GM19372 (cell line): ENCODE measurements at regions not wholly inside any gene's neighbourhood (a gene's known extent, or its start where the extent isn't known, plus 50 kb on each side); places are given as distances from the start of the nearest gene placed in this dataset.

Experiments
- ATAC-seq: cut with Tn5 transposase; IDR thresholded peaks from one replicate; pipeline ENCODE4 v1.9.1; 2021; ENCODE audit warnings: mild to moderate bottlenecking, low read depth, moderate library complexity; ENCODE audit not compliant: unreplicated experiment

- no peak for ATAC-seq
Measured at GRCh38 chr3:170785454-170785853, 84.5 kb downstream of the RPL22L1 start.

- no peak for ATAC-seq
Measured at GRCh38 chr3:170784406-170784805, 85.6 kb downstream of the RPL22L1 start.

- no peak for ATAC-seq
Measured at GRCh38 chr3:170780955-170781354, 89.0 kb downstream of the RPL22L1 start.

- ATAC-seq: no peak
Measured at GRCh38 chr3:170780471-170780870, 89.5 kb downstream of the RPL22L1 start.

- ATAC-seq: no peak
Measured at GRCh38 chr3:170778240-170779217, 91.5 kb downstream of the RPL22L1 start.

GRCh38 chr3:170777564-170777926, 92.5 kb downstream of the RPL22L1 start:
- no peak for ATAC-seq

- ATAC-seq: no peak
Measured at GRCh38 chr3:170776887-170777563, 93.0 kb downstream of the RPL22L1 start.

GRCh38 chr3:170773682-170774425, 96.1 kb downstream of the RPL22L1 start:
- ATAC-seq: no peak

- ATAC-seq: no peak
Measured at GRCh38 chr3:170772175-170772574, 97.8 kb downstream of the RPL22L1 start.

GRCh38 chr3:170768334-170768801, 101.6 kb downstream of the RPL22L1 start:
- ATAC-seq: no peak

- ATAC-seq: no peak
Measured at GRCh38 chr3:170767576-170767941, 102.4 kb downstream of the RPL22L1 start.

- no peak for ATAC-seq
Measured at GRCh38 chr3:170766823-170767575, 103.0 kb downstream of the RPL22L1 start.

GRCh38 chr3:170766253-170766652, 103.7 kb downstream of the RPL22L1 start:
- no peak for ATAC-seq

GRCh38 chr3:170765419-170766078, 104.4 kb downstream of the RPL22L1 start:
- ATAC-seq: no peak

GRCh38 chr3:170764017-170764416, 106.0 kb downstream of the RPL22L1 start:
- ATAC-seq: no peak

GRCh38 chr3:170762064-170762463, 107.9 kb downstream of the RPL22L1 start:
- no peak for ATAC-seq

- no peak for ATAC-seq
Measured at GRCh38 chr3:170761103-170761502, 108.9 kb downstream of the RPL22L1 start.

- ATAC-seq: no peak
Measured at GRCh38 chr3:170760174-170760526, 109.8 kb downstream of the RPL22L1 start.

GRCh38 chr3:170759511-170760173, 110.4 kb downstream of the RPL22L1 start:
- no peak for ATAC-seq
